Panc1 (cell line): ENCODE measurements at regions not wholly inside any gene's neighbourhood (a gene's known extent, or its start where the extent isn't known, plus 50 kb on each side); places are given as distances from the start of the nearest gene placed in this dataset.

Experiments
- ATAC-seq: fragments of 200-7000 bp; cut with Tn5 transposase; 2 replicates; pipeline ENCODE4 v1.9.1; 2020; ENCODE audit warnings: mild to moderate bottlenecking, moderate library complexity
- BruUV-seq: library from RNA; stranded (reverse); fragments of 400-500 nt; replicated peaks from 2 replicates; lab custom pipeline; 2021; lab: Mats Ljungman, UMichigan
- CTCF ChIA-PET: fragments of 300-600 bp; sonication (Branson Sonifier 250); formaldehyde crosslinking; loops from one replicate; lab custom pipeline; 2022; ENCODE audit warnings: antibody characterized with exemption; lab: Charles Lee
- POLR2A ChIA-PET: fragments of 300-600 bp; sonication (Branson Sonifier 250); formaldehyde crosslinking; loops from one replicate; lab custom pipeline; 2022; ENCODE audit warnings: antibody characterized with exemption; lab: Charles Lee
- DNase-seq: peaks from one replicate; pipeline ENCODE4 v3.0.0-alpha.2; 2010; ENCODE audit warnings: low read depth, low spot score
- H3K27ac ChIP-seq: 2 replicates; pipeline ENCODE4 v1.5.1; 2011; ENCODE audit warnings: mild to moderate bottlenecking, low read length, inconsistent platforms
- H3K27me3 ChIP-seq: fragments of 200-500 bp; sonication (Bioruptor generic); 2 replicates; pipeline ENCODE4 v1.6.0; 2014; ENCODE audit warnings: low read length, inconsistent platforms; ENCODE audit not compliant: control insufficient read depth, insufficient read depth
- H3K36me3 ChIP-seq: fragments of 200-500 bp; sonication (Bioruptor generic); 2 replicates; pipeline ENCODE4 v1.5.1; 2014; ENCODE audit warnings: inconsistent platforms, mild to moderate bottlenecking, low read length, moderate library complexity; ENCODE audit not compliant: control insufficient read depth, insufficient read depth
- H3K4me1 ChIP-seq: 2 replicates; pipeline ENCODE4 v1.5.1; 2011; ENCODE audit warnings: inconsistent platforms, mild to moderate bottlenecking, low read length, moderate library complexity; ENCODE audit not compliant: control insufficient read depth, insufficient read depth
- H3K4me3 ChIP-seq, 2 experiments: 2 replicates each; pipeline ENCODE4 v1.5.1; 2011 to 2012; ENCODE audit warnings: low read depth in 2 of 2, low read length in 2 of 2, mild to moderate bottlenecking in 2 of 2, inconsistent platforms in 1 of 2, moderate library complexity in 1 of 2
- H3K9me3 ChIP-seq: fragments of 200-500 bp; sonication (Bioruptor generic); 2 replicates; pipeline ENCODE4 v1.5.1; 2014; ENCODE audit warnings: low read depth, mild to moderate bottlenecking, inconsistent platforms, low read length, moderate library complexity; ENCODE audit not compliant: control insufficient read depth, insufficient read depth
- POLR2AphosphoS5 ChIP-seq: IDR thresholded peaks from 2 replicates; pipeline ENCODE4 v1.6.1; 2012; ENCODE audit warnings: mild to moderate bottlenecking, low read depth, low read length, moderate library complexity
- REST ChIP-seq, 2 experiments: IDR thresholded peaks; 2 replicates each; pipeline ENCODE4 v1.6.1; 2011 to 2012; ENCODE audit warnings: low read depth in 2 of 2, control low read depth in 1 of 2, low read length in 1 of 2, mild to moderate bottlenecking in 1 of 2, moderate library complexity in 1 of 2; ENCODE audit not compliant: insufficient read depth in 1 of 2
- SIN3A ChIP-seq: IDR thresholded peaks from 2 replicates; pipeline ENCODE4 v1.6.1; 2012; ENCODE audit warnings: low read depth, mild to moderate bottlenecking, low read length, moderate library complexity, borderline replicate concordance; ENCODE audit not compliant: insufficient read depth
- TCF7L2 ChIP-seq: IDR thresholded peaks from 2 replicates; pipeline ENCODE4 v1.6.1; 2011; ENCODE audit warnings: mild to moderate bottlenecking, low read depth, low read length, inconsistent platforms
- in situ Hi-C: cut with HindIII; loops from 2 replicates; pipeline ENCODE4 v1.10.0; 2016; ENCODE audit warnings: low sequenced_read_pairs, low pct_unique_long_range_greater_than_20kb
- intact Hi-C: fragments of 100-400 bp; cut with micrococcal nuclease; formaldehyde crosslinking; loops from one replicate; pipeline ENCODE4 v1.10.0; 2022; ENCODE audit not compliant: unreplicated experiment
- TF ChIP-seq, protein P1 (sequence below): fragments of 450-650 bp; IDR thresholded peaks from 2 replicates; pipeline ENCODE4 v1.5.1; 2017; ENCODE audit warnings: mild to moderate bottlenecking

DNA sequence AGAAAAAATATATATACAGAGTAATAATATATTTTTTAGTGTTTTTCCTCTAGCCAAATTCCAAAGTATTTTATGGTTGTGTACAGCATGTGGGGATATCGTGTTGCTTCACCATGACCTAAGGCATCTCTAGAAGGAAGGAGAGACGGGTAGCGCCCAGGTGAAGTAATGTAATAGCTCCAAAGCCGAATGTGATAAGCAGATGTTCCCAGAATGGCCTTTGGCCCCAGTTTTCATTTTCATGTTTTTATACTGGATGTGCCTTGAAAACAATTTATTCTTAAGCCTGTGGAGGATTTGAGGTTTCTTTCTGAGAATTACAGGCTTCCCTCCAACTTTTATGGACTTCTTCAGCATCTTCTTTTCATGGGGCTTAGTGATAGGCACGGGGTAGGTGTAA is 587.9 kb upstream of the KIRREL3 start:
- Histone ChIP-seq H3K9me3 (no peaks in the 10 kb centered on the region), H3K27ac (no peak overlapping the region), H3K27me3 (no peaks in the 10 kb centered on the region), H3K4me1 (no peaks in the 10 kb centered on the region), H3K4me3 (no peak overlapping the region), H3K36me3 (no peaks in the 10 kb centered on the region)
- DNase-seq, result no peak
- BruUV-seq, result no TSS peak
- TF ChIP-seq REST (IDR thresholded peaks at IDR 0.05; ENCODE audit: insufficient read depth in 1 of 2, low read depth in 2 of 2, low read length in 1 of 2), result no peak
- TF ChIP-seq SIN3A, result no peak
- TF ChIP-seq, protein P1, sequence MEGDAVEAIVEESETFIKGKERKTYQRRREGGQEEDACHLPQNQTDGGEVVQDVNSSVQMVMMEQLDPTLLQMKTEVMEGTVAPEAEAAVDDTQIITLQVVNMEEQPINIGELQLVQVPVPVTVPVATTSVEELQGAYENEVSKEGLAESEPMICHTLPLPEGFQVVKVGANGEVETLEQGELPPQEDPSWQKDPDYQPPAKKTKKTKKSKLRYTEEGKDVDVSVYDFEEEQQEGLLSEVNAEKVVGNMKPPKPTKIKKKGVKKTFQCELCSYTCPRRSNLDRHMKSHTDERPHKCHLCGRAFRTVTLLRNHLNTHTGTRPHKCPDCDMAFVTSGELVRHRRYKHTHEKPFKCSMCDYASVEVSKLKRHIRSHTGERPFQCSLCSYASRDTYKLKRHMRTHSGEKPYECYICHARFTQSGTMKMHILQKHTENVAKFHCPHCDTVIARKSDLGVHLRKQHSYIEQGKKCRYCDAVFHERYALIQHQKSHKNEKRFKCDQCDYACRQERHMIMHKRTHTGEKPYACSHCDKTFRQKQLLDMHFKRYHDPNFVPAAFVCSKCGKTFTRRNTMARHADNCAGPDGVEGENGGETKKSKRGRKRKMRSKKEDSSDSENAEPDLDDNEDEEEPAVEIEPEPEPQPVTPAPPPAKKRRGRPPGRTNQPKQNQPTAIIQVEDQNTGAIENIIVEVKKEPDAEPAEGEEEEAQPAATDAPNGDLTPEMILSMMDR, result no peak
- no peak for TF ChIP-seq TCF7L2
- no peak for TF ChIP-seq POLR2AphosphoS5
- CTCF ChIA-PET, result no interaction called here
- POLR2A ChIA-PET, result no interaction called here
- intact Hi-C loops (no loop called here), in situ Hi-C loops (no loop called here)
- no peak for ATAC-seq

GRCh38 chr11:127587511-127587910 is 586.9 kb upstream of the KIRREL3 start:
- no peaks in the 10 kb centered on the region for H3K9me3 ChIP-seq
- no peak for ATAC-seq
- intact Hi-C loops, result no loop called here
- H3K4me1 ChIP-seq, result no peaks in the 10 kb centered on the region
- no peak overlapping the region for H3K4me3 ChIP-seq
- H3K27ac ChIP-seq, result no peak overlapping the region
- no TSS peak for BruUV-seq
- ChIA-PET POLR2A (no interaction called here), CTCF (no interaction called here)
- no peaks in the 10 kb centered on the region for H3K27me3 ChIP-seq
- in situ Hi-C loops, result no loop called here
- TF ChIP-seq TCF7L2, result no peak
- no peak for TF ChIP-seq SIN3A
- TF ChIP-seq, protein P1, result no peak
- no peak for TF ChIP-seq POLR2AphosphoS5
- TF ChIP-seq REST (IDR thresholded peaks at IDR 0.05; ENCODE audit: insufficient read depth in 1 of 2, low read depth in 2 of 2, low read length in 1 of 2), result no peak
- no peak for DNase-seq
- H3K36me3 ChIP-seq, result no peaks in the 10 kb centered on the region
